Esophagus mucosa (tissue), 1 donor: ENCODE measurements at regions not wholly inside any gene's neighbourhood (a gene's known extent, or its start where the extent isn't known, plus 50 kb on each side); places are given as distances from the start of the nearest gene placed in this dataset.

ENCODE experiments used
- ATAC-seq: fragments of 200-7000 bp; cut with Tn5 transposase; one replicate; pipeline ENCODE4 v1.9.1; 2020
- donor health status: DM: yes; HTN: yes; CAD: no.

DNA sequence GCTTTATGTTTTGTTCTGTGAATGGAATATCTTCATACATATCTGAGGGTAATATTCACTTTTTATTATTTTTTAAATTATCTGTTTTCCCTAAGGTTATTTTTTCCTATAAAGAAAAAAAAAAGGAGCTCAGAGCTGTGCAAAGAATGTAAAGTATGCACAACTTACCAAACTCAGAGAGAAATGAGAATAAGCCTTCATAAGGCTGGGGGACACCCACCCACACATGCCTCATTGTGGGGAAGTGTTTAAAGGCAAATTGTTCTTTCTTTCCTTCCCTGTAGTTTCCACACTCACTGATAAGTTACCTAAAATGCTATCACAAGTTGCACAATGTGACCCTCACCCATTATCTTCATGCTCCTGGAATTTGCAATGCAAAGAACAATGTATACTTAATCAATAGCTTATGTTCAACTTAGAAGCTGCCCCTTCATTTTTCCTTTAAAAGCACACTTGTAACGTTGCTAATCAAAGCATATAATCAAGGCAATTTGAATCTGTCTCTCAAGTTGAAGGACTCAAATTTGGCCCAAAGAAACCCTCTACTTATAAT lies 108.1 kb downstream of the GNAT3 start:
- ATAC-seq: no peak

DNA sequence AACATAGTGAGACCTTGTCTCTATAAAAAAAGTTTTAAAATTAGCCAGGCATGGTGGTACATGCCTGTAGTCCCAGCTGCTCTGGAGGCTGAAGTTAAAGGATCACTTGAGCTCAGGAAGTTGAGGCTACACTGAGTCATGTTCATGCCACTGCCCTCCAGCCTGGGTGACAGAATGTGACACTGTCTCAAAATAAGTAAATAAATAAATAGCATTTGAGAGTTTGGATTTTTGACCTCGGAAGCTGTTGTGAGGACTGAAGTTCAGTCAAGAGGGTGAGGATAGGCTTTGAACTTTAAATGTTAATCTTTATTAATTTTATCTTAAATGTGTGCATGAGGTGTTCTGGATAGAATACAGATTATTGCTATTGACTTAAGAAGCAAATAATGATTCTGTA lies 110.2 kb downstream of the GNAT3 start:
- no peak for ATAC-seq

DNA sequence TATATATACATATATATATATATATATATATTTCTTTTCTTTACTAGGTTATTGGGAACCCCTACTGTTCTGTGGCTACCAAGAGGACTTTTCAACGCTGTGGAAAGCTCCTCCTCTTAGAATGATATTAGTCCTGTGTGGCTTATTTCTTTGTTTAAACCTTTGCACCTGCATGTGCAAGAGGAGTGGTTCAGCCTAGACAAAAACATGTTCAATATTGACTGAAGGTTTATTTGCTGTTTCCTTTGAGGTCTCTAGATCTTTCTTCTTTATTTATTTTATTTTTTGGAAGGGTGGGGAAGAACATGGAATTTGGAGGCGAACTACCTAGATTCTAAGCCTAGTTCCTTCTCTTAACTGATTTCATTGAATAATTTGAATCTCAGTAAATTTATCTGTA lies 118.1 kb downstream of the GNAT3 start:
- ATAC-seq: no peak

DNA sequence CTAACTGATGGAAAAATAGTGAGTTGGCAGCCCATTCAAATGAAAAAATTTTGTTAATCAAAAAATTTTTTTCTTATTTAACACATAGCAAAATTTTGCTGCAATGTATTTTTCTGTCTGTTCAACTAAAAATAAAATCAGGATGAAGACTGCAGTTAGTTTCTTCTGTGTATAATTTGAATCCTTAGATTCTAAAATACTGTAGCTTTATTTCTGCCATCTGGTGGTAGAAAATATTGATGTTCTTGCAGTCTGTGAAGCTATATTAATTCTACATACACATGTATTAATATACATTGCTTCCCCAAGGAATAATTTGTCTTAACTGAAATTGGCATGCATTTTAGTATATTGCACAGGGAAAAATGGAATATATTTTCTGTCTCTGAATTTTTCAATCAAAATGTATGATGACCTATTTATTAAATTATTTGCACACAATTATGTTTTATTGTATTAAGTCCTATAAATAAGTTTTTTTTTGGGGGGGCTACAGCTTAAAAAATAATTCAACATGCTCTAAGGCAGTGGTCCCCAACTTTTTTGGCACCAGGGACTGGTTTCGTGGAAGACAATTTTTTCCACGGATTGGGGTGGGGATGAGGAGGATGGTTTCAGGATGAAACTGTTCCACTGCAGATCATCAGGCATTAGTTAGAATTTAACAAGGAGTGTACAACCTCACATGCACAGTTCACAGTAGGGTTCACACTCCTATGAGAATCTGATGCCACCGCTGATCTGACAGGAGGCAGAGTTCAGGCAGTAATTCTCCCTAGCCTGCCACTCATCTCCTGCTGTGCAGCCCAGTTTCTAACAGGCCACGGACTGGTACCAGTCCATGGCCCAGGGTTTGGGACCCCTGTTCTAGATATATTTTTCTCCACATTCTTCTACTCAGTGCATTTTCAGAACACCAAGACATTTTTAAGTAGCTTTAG lies 119.4 kb downstream of the GNAT3 start:
- no peak for ATAC-seq

DNA sequence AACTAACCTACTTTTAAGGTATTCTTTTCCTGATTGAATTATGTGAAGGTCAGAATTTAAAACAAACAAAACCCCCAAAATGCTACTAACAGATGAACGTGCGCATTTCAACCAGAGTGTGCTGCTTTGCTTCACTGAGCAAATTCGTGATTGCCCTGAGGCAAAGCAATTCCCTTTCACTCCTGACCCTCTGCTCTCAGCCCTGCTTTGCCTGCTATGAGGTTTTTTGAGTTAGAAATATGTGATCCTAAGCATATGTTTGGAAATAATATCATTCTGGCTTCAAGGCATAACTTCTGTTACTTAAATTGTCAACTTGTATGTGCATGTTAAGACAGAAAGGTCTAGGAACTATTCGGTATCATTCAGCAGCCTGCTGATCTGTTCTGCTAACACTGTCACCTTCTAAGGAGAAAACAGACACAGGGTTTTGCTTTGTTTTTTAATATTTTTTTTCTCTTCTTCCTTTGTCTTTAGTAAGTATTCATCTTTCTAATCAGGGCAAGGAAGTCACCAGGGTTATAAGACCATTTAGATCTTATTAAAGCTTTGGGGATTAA lies 124.2 kb downstream of the GNAT3 start:
- no peak for ATAC-seq

DNA sequence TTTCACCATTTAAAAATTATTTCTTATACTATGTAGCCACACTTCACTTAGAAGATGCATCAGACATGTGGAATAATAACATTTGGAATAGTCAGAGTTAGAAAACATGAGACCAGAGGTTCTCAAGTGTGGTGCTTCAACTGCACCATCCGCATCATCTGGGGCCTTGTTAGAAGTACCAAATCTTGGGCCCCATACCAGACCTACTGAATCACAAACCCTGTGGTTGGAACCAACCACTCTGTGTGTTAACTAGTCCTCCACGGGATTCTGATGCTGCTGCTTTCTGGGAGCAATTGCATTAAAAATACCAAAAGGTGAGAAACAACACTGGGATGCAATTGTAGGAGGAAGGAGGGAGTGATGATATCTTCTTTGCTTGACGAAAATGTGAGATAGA lies 125.2 kb downstream of the GNAT3 start:
- ATAC-seq: no peak

DNA sequence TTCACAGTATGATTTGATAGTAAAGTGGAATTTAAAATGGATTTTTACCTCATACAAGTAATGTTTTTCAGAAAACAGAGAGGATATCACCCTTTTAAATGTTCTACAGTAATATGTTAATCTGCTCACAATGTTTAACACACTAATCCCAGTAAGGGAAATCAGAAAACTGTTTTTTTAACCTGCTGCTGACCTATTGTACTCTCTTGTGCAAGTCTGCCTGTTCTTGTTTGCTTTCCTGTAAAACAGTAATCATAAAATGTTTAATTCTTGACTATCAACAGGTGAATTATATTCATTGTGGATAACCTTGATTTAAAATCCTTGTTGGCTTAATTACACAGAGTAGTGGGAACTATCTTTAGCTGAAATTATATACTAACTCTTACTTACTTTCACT lies 126.4 kb downstream of the GNAT3 start:
- no peak for ATAC-seq

DNA sequence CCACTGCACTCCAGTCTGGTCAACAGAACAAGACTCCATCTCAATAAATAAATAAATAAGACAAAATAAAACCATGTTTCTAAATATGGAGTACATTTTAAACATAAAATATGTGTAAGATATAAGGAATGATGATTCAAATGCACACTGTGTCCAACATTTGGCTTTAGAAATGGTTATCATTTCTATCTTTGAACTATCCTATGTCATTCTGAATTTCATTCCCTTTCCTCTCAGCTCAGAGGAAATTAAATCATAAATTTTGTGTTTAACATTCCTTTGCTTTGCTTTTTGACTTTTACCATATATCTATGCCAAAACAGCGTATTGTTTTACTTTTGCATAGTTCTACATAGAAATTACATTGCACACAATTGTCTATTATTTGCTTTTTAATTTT lies 130.9 kb downstream of the GNAT3 start:
- ATAC-seq: no peak

DNA sequence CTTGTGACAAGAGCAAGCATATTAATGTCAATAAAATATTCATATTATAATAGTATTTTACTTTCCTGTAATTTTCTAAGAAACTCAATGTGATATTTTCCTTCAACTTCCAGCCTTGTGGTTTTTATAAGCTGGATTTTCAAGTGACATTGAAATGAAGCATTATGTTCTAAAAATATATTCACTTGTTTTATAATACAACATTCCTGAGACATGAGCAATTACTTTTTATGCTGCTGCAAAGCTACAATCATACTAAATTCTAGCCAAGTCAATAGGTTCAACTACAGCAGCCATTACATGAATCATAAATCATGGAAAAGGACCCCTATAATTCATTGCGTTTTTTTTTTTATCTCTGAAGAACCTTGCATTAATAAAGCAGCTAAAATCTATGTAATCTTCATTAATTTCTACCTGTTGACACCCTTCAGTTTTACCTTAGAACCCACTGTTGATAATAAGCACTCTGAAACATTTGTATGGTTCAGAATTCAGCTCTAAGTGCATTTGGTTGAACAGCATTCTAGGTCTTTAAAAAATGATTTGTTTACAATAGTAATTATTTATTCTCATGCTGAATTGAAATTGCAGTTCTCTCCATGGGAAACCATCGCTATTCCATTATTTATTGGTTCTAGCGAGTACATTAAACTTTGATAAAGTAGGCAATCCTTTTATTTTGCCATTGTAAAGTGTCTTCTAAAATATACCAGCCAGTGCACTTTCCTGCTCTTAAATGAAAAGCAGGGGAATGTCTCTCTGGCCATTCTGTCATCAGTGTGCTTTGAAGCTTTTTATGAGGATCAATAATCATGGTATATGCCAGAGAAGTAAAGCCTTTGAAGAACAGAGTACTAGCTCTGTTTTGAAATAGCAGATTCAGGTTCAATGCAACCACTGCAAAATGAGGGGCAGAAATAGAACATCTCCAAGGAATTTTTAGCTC lies 132.6 kb downstream of the GNAT3 start:
- ATAC-seq: no peak

DNA sequence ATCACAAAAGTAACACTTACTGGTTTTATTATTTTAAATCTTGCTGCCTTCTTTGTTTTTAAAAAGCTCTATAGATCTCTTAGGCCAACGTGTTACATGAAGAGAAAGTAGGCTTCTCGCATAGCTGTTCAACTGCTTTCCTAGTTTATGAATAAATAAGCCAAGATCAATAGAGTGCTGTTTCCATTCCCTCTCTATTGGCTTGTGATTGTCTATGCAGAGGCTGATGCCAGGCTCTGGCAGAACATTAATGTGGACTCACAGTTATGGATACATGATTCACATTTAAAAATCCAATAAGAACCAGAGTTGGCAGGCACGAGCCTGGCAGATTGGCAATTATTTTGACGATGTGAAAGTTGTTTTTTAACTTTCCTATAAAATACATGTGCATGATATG lies 137.5 kb downstream of the GNAT3 start:
- ATAC-seq: no peak

DNA sequence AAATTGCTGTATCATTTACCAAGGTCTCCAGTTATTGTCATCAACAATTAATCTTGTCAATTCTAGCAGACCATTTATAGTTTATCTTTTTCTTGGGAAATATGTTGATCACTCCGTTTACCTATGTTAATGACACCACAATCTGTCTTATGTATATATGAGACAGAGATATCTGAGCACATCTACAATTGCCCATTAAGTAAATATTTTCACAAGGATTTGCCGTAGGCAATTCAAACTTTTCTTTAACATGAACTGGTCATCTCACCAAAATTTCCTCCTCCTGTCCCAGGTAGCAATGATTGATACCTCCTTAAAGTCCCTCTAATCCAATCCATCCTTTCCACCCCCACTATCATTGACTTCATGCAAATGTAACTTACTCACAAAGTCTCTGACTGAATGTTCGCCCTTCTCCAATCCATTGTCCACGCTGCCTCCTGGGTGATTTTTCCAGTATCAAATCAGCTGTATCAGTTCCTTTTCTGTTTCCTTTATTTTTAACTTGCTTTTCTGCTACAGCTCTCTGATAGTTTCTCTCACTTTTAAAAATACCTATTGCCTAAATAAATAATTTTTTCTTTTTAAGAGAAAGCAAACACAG lies 138.3 kb downstream of the GNAT3 start:
- no peak for ATAC-seq

DNA sequence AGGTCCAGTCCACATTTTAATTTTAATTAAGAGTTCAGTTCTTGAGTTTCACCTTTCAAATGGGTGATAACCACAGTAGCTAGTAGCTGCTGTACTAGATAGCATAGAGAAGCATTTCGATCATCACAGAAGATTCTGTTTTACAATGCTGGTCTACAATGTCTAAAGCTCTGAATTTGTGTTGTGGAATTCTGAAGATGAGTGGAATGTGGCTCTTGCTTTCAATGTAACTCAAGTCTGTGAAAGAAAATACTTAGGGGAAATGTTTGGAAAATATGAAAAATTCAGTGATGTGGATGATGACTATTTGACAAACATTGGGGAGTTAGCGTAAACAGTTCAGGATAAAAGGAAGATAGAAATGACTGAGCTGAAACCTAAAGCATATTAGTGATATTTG lies 139.4 kb downstream of the GNAT3 start:
- no peak for ATAC-seq

DNA sequence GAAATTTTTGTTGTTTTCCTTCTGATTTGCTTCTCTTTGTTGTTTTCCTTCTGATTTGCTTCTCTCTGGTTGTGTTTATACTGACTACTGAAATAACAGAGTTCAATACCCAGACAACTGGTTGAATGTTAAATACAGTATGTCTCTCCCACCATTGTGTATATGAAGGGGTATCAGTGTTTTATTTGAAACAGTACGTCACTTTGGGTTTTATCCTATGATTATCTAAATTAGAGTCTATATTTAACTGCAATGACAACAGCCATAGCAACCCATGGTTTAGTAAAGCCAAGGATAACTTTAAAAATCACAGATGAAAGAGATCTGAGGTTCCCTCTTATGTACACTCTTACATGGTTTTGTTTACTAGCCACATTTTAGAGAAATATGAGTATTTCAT lies 141.3 kb downstream of the GNAT3 start:
- ATAC-seq: no peak

DNA sequence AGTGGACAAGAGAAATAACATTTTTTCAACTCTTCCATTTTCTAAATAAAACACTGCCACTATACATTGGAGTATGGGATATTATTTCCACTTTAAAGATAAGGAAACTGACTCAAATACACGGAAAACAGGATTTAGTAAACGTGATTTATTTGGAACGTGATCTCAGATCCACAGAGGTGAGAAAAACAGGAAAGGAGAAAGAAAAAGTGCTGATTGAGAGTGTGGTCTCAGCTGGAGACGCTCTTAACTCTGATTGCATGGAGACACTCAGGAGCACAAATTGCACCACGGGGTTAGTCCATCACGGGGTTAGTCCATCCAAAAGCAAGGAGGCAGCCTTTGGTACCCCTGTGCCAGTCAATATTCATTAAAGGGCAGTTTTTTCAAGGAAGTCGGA lies 142.5 kb downstream of the GNAT3 start:
- no peak for ATAC-seq

DNA sequence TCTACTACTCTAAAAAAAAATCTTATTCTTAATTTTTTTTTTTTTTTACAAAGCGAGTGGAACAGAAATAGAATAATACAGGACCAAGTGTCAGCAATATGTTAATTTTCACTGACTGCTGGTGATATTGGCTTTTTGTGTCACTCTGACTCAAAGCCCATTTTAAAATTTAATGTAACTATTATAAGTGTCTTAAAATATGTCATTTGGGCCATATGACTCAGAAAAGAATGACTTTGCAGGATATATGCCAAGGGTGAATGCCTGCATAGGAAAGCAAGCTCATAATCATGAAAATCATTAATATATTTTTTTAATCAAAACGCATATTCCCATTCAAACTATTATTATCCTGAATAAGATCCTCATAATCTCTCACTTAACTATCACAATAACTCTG lies 149.2 kb downstream of the GNAT3 start:
- ATAC-seq: no peak

DNA sequence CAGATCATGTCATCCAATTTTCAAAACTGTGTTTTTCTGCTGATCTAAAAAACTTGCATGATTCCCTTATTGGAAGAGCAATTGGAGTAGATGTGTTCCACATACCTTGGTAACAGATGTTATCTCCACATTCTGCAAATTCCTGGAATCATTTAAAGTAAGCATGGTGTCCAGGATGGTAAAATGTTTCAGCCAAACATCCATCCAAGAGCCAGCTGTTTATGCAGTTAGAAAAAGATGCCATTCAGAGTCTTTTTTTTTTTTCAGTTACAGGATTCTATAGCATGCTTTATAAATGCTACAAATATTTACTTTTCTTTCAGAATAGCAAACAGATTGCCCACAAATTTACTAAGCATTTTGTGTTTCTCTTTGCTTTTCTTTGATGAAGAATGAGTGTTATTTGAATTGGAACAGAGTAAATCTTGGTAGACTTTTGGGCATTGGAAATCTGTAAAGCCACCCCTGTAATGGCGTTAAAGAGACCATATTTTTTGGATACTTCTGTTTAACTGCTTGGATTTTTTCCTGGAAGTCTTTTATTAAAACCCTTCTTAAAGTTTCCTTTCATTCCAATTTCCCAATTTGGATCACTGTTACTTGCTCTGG lies 149.8 kb downstream of the GNAT3 start:
- ATAC-seq: no peak

DNA sequence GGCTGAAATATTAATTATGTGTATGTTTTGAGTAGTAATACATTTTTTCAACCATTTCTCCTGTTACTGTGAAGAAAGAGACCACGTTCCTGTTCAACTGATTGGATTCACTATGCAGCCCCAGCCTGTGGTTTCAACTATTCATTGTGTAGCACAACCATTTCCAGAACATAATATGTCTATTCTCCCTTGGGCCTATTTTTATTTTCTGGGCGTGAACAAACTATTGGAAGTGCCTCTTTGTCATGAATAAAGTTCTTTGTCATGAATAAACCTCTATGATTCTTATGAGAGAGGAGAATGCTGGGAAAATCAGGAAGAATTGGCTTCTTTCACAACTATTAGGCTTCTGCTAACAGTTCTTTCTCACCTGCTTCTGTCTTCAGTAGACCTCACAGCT lies 152.4 kb downstream of the GNAT3 start:
- ATAC-seq: no peak

DNA sequence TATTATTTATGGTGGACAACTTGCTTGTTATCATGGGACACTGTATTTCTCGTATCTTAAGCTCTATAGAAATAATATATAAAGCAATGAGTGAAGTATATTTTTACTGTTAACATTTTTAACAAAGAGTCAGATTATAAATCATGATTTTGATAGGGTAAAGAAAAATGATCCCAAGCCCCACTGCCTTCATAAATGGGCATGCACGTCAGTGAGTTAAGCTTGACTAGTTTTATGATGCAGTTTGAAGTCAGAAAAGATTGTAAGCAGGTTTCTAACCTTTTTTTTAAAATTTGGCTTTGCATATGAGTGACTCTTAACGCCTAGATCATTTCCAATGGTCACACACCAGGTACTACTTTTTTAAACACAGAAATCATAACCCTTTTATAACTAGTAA lies 152.8 kb downstream of the GNAT3 start:
- ATAC-seq: no peak

DNA sequence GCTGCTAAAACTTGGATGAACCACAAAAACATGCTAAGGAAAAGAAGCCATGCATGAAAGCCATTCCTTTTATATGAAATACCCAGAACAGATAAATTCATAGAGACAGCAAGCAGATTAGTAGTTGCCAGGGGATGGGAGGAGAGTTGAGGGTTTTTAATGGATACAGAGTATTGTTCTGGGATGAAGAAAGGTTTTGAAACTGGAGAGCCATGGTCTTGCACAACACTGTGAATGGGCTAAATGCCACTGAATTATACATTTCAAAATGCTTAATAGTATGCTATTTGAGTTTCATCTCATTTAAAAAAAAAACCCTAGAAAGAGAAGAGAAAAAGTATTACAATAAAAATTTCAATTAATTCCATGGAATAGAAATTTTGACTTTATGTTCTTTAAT lies 154.3 kb downstream of the GNAT3 start:
- ATAC-seq: peak; percentile 52

DNA sequence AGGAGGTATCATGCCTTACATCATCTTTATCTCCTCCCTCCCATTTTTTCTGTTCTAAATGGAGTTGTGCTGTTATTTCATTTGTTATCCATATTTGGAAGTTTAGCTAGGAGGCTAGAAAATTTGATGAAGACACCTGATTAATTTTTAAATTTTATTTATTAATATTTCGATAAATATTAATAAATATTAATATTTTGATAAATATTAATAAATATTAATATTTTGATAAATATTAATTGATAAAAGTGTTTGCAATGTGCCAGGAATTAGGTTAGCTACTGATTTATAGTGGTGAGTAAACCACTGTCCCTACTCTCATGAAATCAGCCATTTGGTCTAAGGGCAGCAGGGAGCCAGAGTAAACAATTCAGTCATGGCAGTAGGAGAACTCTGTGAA lies 161.4 kb downstream of the GNAT3 start:
- ATAC-seq: no peak

DNA sequence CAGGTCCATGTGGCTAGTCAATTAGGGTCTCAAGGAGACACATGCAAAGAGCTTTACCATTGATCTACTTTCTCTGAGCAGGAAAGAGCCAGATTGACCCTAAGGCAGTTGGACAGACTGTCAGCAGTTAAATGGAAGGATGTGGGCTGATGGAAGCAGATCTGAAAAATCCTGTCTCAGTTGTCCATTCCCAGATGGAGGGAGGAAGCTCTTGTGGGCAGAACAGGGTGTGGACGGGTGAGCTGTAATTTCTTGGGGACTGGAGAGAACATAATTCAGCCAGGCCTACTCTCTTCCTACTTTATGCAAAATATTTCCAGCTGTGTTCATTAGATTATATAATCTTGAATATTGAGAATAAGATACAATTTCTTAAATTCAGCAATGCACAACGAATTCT lies 163.6 kb downstream of the GNAT3 start:
- no peak for ATAC-seq

DNA sequence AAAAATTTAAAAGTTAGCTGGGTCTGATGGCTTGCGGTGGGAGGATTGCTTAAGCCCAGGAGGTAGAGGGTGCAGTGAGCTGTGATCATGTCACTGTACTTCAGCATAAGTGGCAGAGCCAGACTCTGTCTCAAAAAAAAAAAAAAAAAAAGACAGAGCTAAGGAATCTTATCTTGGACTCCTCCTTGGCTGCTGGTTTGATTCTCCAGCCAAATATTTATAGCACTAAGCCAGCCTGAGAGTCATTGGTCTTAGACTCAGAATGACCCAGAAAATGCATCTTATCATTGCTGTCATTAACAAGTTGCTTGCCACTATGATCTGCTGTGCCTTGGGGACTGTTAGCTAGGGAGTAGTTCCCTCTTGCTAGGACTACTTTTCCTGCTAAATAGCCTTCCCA lies 164.7 kb downstream of the GNAT3 start:
- ATAC-seq: no peak
